Endothelial cell (in vitro differentiated cells): ENCODE measurements at regions not wholly inside any gene's neighbourhood (a gene's known extent, or its start where the extent isn't known, plus 50 kb on each side); places are given as distances from the start of the nearest gene placed in this dataset.

Experiments
- DNase-seq: peaks from one replicate; pipeline ENCODE4 v3.0.0; 2021; ENCODE audit warnings: low spot score
- H3K27ac Mint-ChIP-seq: one replicate; pipeline ENCODE4 v1.8.0; 2021; ENCODE audit warnings: mixed read lengths, inconsistent platforms; ENCODE audit not compliant: unreplicated experiment
- H3K27me3 Mint-ChIP-seq: one replicate; pipeline ENCODE4 v1.8.0; 2021; ENCODE audit warnings: mild to moderate bottlenecking, moderate library complexity, mixed read lengths, inconsistent platforms; ENCODE audit not compliant: unreplicated experiment
- H3K36me3 Mint-ChIP-seq: one replicate; pipeline ENCODE4 v1.8.0; 2021; ENCODE audit warnings: mild to moderate bottlenecking, low read depth, mixed read lengths, inconsistent platforms; ENCODE audit not compliant: unreplicated experiment
- H3K4me1 Mint-ChIP-seq: one replicate; pipeline ENCODE4 v1.8.0; 2021; ENCODE audit warnings: mild to moderate bottlenecking, mixed read lengths, inconsistent platforms; ENCODE audit not compliant: unreplicated experiment
- H3K4me3 Mint-ChIP-seq: one replicate; pipeline ENCODE4 v1.8.0; 2021; ENCODE audit warnings: mild to moderate bottlenecking, mixed read lengths, inconsistent platforms; ENCODE audit not compliant: unreplicated experiment
- H3K9me3 Mint-ChIP-seq: one replicate; pipeline ENCODE4 v1.8.0; 2021; ENCODE audit warnings: mixed read lengths, inconsistent platforms; ENCODE audit not compliant: unreplicated experiment
- CTCF ChIP-seq: fragments of 200-600 bp; sonication (generic); IDR thresholded peaks from one replicate; pipeline ENCODE4 v1.5.0; 2021; ENCODE audit warnings: antibody characterized with exemption; ENCODE audit not compliant: unreplicated experiment

- no peak for DNase-seq
- Mint-ChIP-seq H3K36me3 (no peaks in the 10 kb centered on the region), H3K27me3 (no peaks in the 10 kb centered on the region), H3K9me3 (no peaks in the 10 kb centered on the region), H3K27ac (no peak overlapping the region), H3K4me1 (no peaks in the 10 kb centered on the region), H3K4me3 (no peak overlapping the region)
- TF ChIP-seq CTCF = no peak
Measured at GRCh38 chr5:44891116-44891515, 82.4 kb downstream of the MRPS30 start.

- TF ChIP-seq CTCF = no peak
- H3K4me1 Mint-ChIP-seq = no peaks in the 10 kb centered on the region
- no peaks in the 10 kb centered on the region for H3K27me3 Mint-ChIP-seq
- DNase-seq = no peak
- no peak overlapping the region for H3K4me3 Mint-ChIP-seq
- no peak overlapping the region for H3K27ac Mint-ChIP-seq
- H3K36me3 Mint-ChIP-seq = no peaks in the 10 kb centered on the region
- H3K9me3 Mint-ChIP-seq = no peaks in the 10 kb centered on the region
Measured at GRCh38 chr5:44900273-44900954, 91.7 kb downstream of the MRPS30 start.

- TF ChIP-seq CTCF = no peak
- H3K27ac Mint-ChIP-seq = no peak overlapping the region
Measured at GRCh38 chr5:44907396-44907795, 98.6 kb downstream of the MRPS30 start.

GRCh38 chr5:44909004-44909403, 100.3 kb downstream of the MRPS30 start:
- no peaks in the 10 kb centered on the region for H3K36me3 Mint-ChIP-seq
- no peak for DNase-seq
- H3K27me3 Mint-ChIP-seq = no peaks in the 10 kb centered on the region
- no peaks in the 10 kb centered on the region for H3K9me3 Mint-ChIP-seq
- no peak overlapping the region for H3K27ac Mint-ChIP-seq
- no peak overlapping the region for H3K4me3 Mint-ChIP-seq
- TF ChIP-seq CTCF = no peak
- no peaks in the 10 kb centered on the region for H3K4me1 Mint-ChIP-seq

More at GRCh38 chr5:44907396-44907795, 98.6 kb downstream of the MRPS30 start:
- no peak for DNase-seq
- no peaks in the 10 kb centered on the region for H3K9me3 Mint-ChIP-seq
- no peak overlapping the region for H3K4me3 Mint-ChIP-seq
- no peaks in the 10 kb centered on the region for H3K4me1 Mint-ChIP-seq
- no peaks in the 10 kb centered on the region for H3K36me3 Mint-ChIP-seq
- no peaks in the 10 kb centered on the region for H3K27me3 Mint-ChIP-seq

- Mint-ChIP-seq H3K27me3 (no peaks in the 10 kb centered on the region), H3K9me3 (no peaks in the 10 kb centered on the region), H3K4me1 (no peaks in the 10 kb centered on the region), H3K36me3 (no peaks in the 10 kb centered on the region), H3K27ac (no peak overlapping the region), H3K4me3 (no peak overlapping the region)
- no peak for TF ChIP-seq CTCF
- no peak for DNase-seq
Measured at GRCh38 chr5:44911501-44911900, 102.8 kb downstream of the MRPS30 start.
